SK-N-MC (cell line): ENCODE measurements at regions not wholly inside any gene's neighbourhood (a gene's known extent, or its start where the extent isn't known, plus 50 kb on each side); places are given as distances from the start of the nearest gene placed in this dataset.

ENCODE experiments used
- DNase-seq: peaks from one replicate; pipeline ENCODE4 v3.0.0-alpha.2; 2011; ENCODE audit warnings: low read depth, low spot score
- H3K27ac ChIP-seq: fragments of 200-600 bp; sonication (generic); 2 replicates; pipeline ENCODE4 v1.5.1; 2016; ENCODE audit warnings: mixed run types
- H3K36me3 ChIP-seq: fragments of 200-600 bp; sonication (generic); 2 replicates; pipeline ENCODE4 v1.6.1; 2017; ENCODE audit warnings: antibody characterized with exemption, low read length, mixed read lengths; ENCODE audit not compliant: insufficient read depth
- H3K4me3 ChIP-seq: fragments of 200-600 bp; sonication (generic); 2 replicates; pipeline ENCODE4 v1.5.1; 2016
- H3K9ac ChIP-seq: fragments of 200-600 bp; sonication (generic); 2 replicates; pipeline ENCODE4 v1.8.0; 2017; ENCODE audit warnings: mixed run types, mixed read lengths; ENCODE audit not compliant: insufficient read length
- H3K9me3 ChIP-seq: fragments of 200-600 bp; sonication (generic); 2 replicates; pipeline ENCODE4 v1.6.1; 2017; ENCODE audit warnings: low read depth, mild to moderate bottlenecking, antibody characterized with exemption, low read length, moderate library complexity, mixed read lengths
- EZH2 ChIP-seq: fragments of 200-600 bp; sonication (generic); IDR thresholded peaks from one replicate; pipeline ENCODE4 v1.6.1; 2017; ENCODE audit warnings: antibody characterized with exemption
- FOXP2 ChIP-seq: optimal IDR thresholded peaks from 2 replicates; pipeline ENCODE3; 2011; ENCODE audit warnings: mild to moderate bottlenecking, moderate library complexity; ENCODE audit not compliant: insufficient read depth; ENCODE audit errors: extremely low read length, control extremely low read depth
- POLR2AphosphoS5 ChIP-seq: IDR thresholded peaks from 2 replicates; pipeline ENCODE4 v1.6.1; 2012; ENCODE audit warnings: mild to moderate bottlenecking, low read depth, low read length, borderline replicate concordance

- no peaks in the 10 kb centered on the region for H3K36me3 ChIP-seq
Measured at GRCh38 chr1:234753979-234754378, 144.0 kb upstream of the IRF2BP2 start.

GRCh38 chr1:234752927-234753326 lies 142.9 kb upstream of the IRF2BP2 start:
- Histone ChIP-seq H3K36me3 (no peaks in the 10 kb centered on the region), H3K4me3 (no peak overlapping the region), H3K27ac (no peak overlapping the region), H3K9me3 (no peaks in the 10 kb centered on the region), H3K9ac (no peak overlapping the region)
- DNase-seq, result no peak
- TF ChIP-seq POLR2AphosphoS5, result no peak
- TF ChIP-seq FOXP2, result no peak
- no peak for TF ChIP-seq EZH2

More at GRCh38 chr1:234753979-234754378, 144.0 kb upstream of the IRF2BP2 start:
- no peak overlapping the region for H3K27ac ChIP-seq
- H3K9ac ChIP-seq, result no peak overlapping the region
- no peaks in the 10 kb centered on the region for H3K9me3 ChIP-seq
- no peak for TF ChIP-seq FOXP2
- TF ChIP-seq EZH2, result no peak
- no peak for TF ChIP-seq POLR2AphosphoS5
- no peak for DNase-seq
- no peak overlapping the region for H3K4me3 ChIP-seq

GRCh38 chr1:234751678-234752077 lies 141.7 kb upstream of the IRF2BP2 start:
- Histone ChIP-seq H3K27ac (no peak overlapping the region), H3K36me3 (no peaks in the 10 kb centered on the region), H3K4me3 (no peak overlapping the region), H3K9me3 (no peaks in the 10 kb centered on the region), H3K9ac (no peak overlapping the region)
- TF ChIP-seq POLR2AphosphoS5 (no peak), FOXP2 (no peak), EZH2 (no peak)
- no peak for DNase-seq

GRCh38 chr1:234750922-234751627 lies 141.1 kb upstream of the IRF2BP2 start:
- no peak overlapping the region for H3K4me3 ChIP-seq
- H3K36me3 ChIP-seq, result no peaks in the 10 kb centered on the region
- no peak for TF ChIP-seq POLR2AphosphoS5
- TF ChIP-seq FOXP2, result no peak
- TF ChIP-seq EZH2, result no peak
- H3K9me3 ChIP-seq, result no peaks in the 10 kb centered on the region
- no peak for DNase-seq
- no peak overlapping the region for H3K9ac ChIP-seq
- H3K27ac ChIP-seq, result no peak overlapping the region

- DNase-seq, result no peak
- H3K4me3 ChIP-seq, result no peak overlapping the region
- no peaks in the 10 kb centered on the region for H3K9me3 ChIP-seq
- H3K27ac ChIP-seq, result no peak overlapping the region
- no peaks in the 10 kb centered on the region for H3K36me3 ChIP-seq
- H3K9ac ChIP-seq, result no peak overlapping the region
- TF ChIP-seq POLR2AphosphoS5 (no peak), EZH2 (no peak), FOXP2 (no peak)
Measured at GRCh38 chr1:234748713-234749112, 138.7 kb upstream of the IRF2BP2 start.

- TF ChIP-seq POLR2AphosphoS5 (no peak), EZH2 (no peak), FOXP2 (no peak)
- Histone ChIP-seq H3K9ac (no peak overlapping the region), H3K36me3 (no peaks in the 10 kb centered on the region), H3K27ac (no peak overlapping the region), H3K4me3 (no peak overlapping the region), H3K9me3 (no peaks in the 10 kb centered on the region)
- no peak for DNase-seq
Measured at GRCh38 chr1:234748066-234748465, 138.1 kb upstream of the IRF2BP2 start.

- Histone ChIP-seq H3K9ac (no peak overlapping the region), H3K36me3 (no peaks in the 10 kb centered on the region), H3K4me3 (no peak overlapping the region), H3K27ac (no peak overlapping the region), H3K9me3 (no peaks in the 10 kb centered on the region)
- no peak for DNase-seq
- no peak for TF ChIP-seq FOXP2
- TF ChIP-seq POLR2AphosphoS5, result no peak
- TF ChIP-seq EZH2, result no peak
Measured at GRCh38 chr1:234746798-234747196, 136.8 kb upstream of the IRF2BP2 start.

- Histone ChIP-seq H3K27ac (no peak overlapping the region), H3K36me3 (no peaks in the 10 kb centered on the region), H3K9ac (no peak overlapping the region), H3K9me3 (no peaks in the 10 kb centered on the region), H3K4me3 (no peak overlapping the region)
- TF ChIP-seq POLR2AphosphoS5 (no peak), EZH2 (no peak), FOXP2 (no peak)
- no peak for DNase-seq
Measured at GRCh38 chr1:234745844-234746797, 136.1 kb upstream of the IRF2BP2 start.
